H1 (cell line): ENCODE measurements at regions not wholly inside any gene's neighbourhood (a gene's known extent, or its start where the extent isn't known, plus 50 kb on each side); places are given as distances from the start of the nearest gene placed in this dataset.

Experiments
- CTCF ChIA-PET: fragments of 300-600 bp; sonication (Branson Sonifier 250); formaldehyde crosslinking; loops from one replicate; lab custom pipeline; 2021; ENCODE audit not compliant: partially characterized antibody; lab: Charles Lee
- POLR2A ChIA-PET: fragments of 300-600 bp; sonication (Branson Sonifier 250); formaldehyde crosslinking; loops from one replicate; lab custom pipeline; 2021; ENCODE audit warnings: inconsistent platforms; ENCODE audit not compliant: partially characterized antibody; lab: Charles Lee
- DNase-seq, 2 experiments: peaks; one replicate each; pipeline versions ENCODE4 v3.0.0 to v3.0.0-alpha.2; 2010 to 2022; ENCODE audit warnings: low spot score in 2 of 2, low read depth in 1 of 2, mixed read lengths in 1 of 2
- FAIRE-seq: peaks from 2 replicates; lab custom pipeline; 2011; peaks lifted over from hg19 to GRCh38; lab: Jason Lieb, UNC
- H2AFZ ChIP-seq: 2 replicates; pipeline ENCODE4 v1.8.1; 2012; ENCODE audit warnings: low read length, inconsistent platforms
- H2AK5ac ChIP-seq: 2 replicates; pipeline ENCODE4 v1.6.1; 2013; ENCODE audit warnings: low read depth, low read length
- H2BK120ac ChIP-seq: replicated peaks from 2 replicates; pipeline ENCODE3; 2013; ENCODE audit warnings: low read depth, low read length, inconsistent platforms
- H2BK12ac ChIP-seq: 2 replicates; pipeline ENCODE4 v1.6.1; 2013; ENCODE audit warnings: low read depth, low read length
- H2BK15ac ChIP-seq: 2 replicates; pipeline ENCODE4 v1.6.1; 2013; ENCODE audit warnings: low read length
- H2BK20ac ChIP-seq: 2 replicates; pipeline ENCODE4 v1.6.1; 2013; ENCODE audit warnings: low read length
- H2BK5ac ChIP-seq: 2 replicates; pipeline ENCODE4 v1.6.1; 2013; ENCODE audit warnings: low read depth, low read length
- H3K14ac ChIP-seq: 2 replicates; pipeline ENCODE4 v1.6.1; 2013; ENCODE audit warnings: inconsistent platforms; ENCODE audit not compliant: insufficient read length
- H3K18ac ChIP-seq: 2 replicates; pipeline ENCODE4 v1.6.1; 2013; ENCODE audit warnings: low read length; ENCODE audit errors: extremely low read depth
- H3K23ac ChIP-seq: 2 replicates; pipeline ENCODE4 v1.6.1; 2013; ENCODE audit warnings: inconsistent platforms; ENCODE audit not compliant: insufficient read length
- H3K23me2 ChIP-seq: 2 replicates; pipeline ENCODE4 v1.6.1; 2013; ENCODE audit warnings: low read depth, low read length
- H3K27ac ChIP-seq: 2 replicates; pipeline ENCODE4 v1.6.1; 2011; ENCODE audit warnings: low read depth, low read length, inconsistent platforms
- H3K27me3 ChIP-seq, 4 experiments: replicated peaks in 1 of 4; 1 replicate in 1 of 4; 2 replicates in 3 of 4; pipeline versions ENCODE4 v1.6.1 to v1.8.1; 2011 to 2013; ENCODE audit warnings: low read length in 3 of 4, mild to moderate bottlenecking in 3 of 4, inconsistent platforms in 2 of 4, mixed read lengths in 2 of 4, moderate library complexity in 1 of 4; ENCODE audit not compliant: control insufficient read depth in 3 of 4, insufficient read depth in 3 of 4; ENCODE audit errors: extremely low read depth in 1 of 4
- H3K36me3 ChIP-seq, 4 experiments: 2 replicates each; pipeline versions ENCODE4 v1.6.1 to v1.8.1; 2011 to 2013; ENCODE audit warnings: mild to moderate bottlenecking in 4 of 4, low read length in 3 of 4, moderate library complexity in 2 of 4, control low read depth in 1 of 4, inconsistent platforms in 1 of 4; ENCODE audit not compliant: insufficient read depth in 4 of 4, control insufficient read depth in 2 of 4
- H3K4ac ChIP-seq: replicated peaks from 2 replicates; pipeline ENCODE3; 2013; ENCODE audit warnings: low read length, low read depth, mixed read lengths, inconsistent platforms; ENCODE audit not compliant: insufficient read length
- H3K4me1 ChIP-seq, 4 experiments: replicated peaks in 1 of 4; 1 replicate in 1 of 4; 2 replicates in 3 of 4; pipeline versions ENCODE4 v1.6.1 to v1.8.1; 2011 to 2013; ENCODE audit warnings: low read length in 3 of 4, inconsistent platforms in 2 of 4, mixed read lengths in 1 of 4; ENCODE audit not compliant: insufficient read depth in 4 of 4, control insufficient read depth in 3 of 4
- H3K4me2 ChIP-seq, 2 experiments: 2 replicates each; pipeline versions ENCODE4 v1.6.1 to v1.8.1; 2011 to 2013; ENCODE audit warnings: low read depth in 2 of 2, low read length in 2 of 2, control low read depth in 1 of 2, inconsistent platforms in 1 of 2, mild to moderate bottlenecking in 1 of 2; ENCODE audit not compliant: insufficient read depth in 1 of 2
- H3K4me3 ChIP-seq, 4 experiments: fragments of 200-600, 300-600 bp in 1 of 4; sonication (generic), shearing (Covaris generic), sonication (Bioruptor Twin) in 1 of 4; 2 replicates each; pipeline versions ENCODE4 v1.5.1 to v1.8.1; 2011 to 2016; ENCODE audit warnings: low read length in 4 of 4, low read depth in 3 of 4, control low read depth in 2 of 4, inconsistent platforms in 2 of 4, mild to moderate bottlenecking in 2 of 4, mixed read lengths in 1 of 4, moderate library complexity in 1 of 4; ENCODE audit not compliant: insufficient read depth in 2 of 4; ENCODE audit errors: extremely low read depth in 1 of 4
- H3K56ac ChIP-seq: replicated peaks from 2 replicates; pipeline ENCODE3; 2013; ENCODE audit warnings: low read depth, mild to moderate bottlenecking, mixed read lengths, low read length, inconsistent platforms; ENCODE audit not compliant: insufficient read length
- H3K79me1 ChIP-seq: 2 replicates; pipeline ENCODE4 v1.6.1; 2013; ENCODE audit warnings: low read depth, low read length, control low read depth
- H3K79me2 ChIP-seq, 2 experiments: 2 replicates each; pipeline versions ENCODE4 v1.6.1 to v1.8.1; 2012 to 2013; ENCODE audit warnings: low read length in 2 of 2, mild to moderate bottlenecking in 2 of 2, inconsistent platforms in 1 of 2; ENCODE audit not compliant: insufficient read depth in 2 of 2, control insufficient read depth in 1 of 2
- H3K9ac ChIP-seq, 4 experiments: replicated peaks in 1 of 4; 1 replicate in 1 of 4; 2 replicates in 3 of 4; pipeline versions ENCODE4 v1.6.1 to v1.8.1; 2011 to 2013; ENCODE audit warnings: low read depth in 3 of 4, low read length in 3 of 4, control low read depth in 2 of 4, mild to moderate bottlenecking in 2 of 4, moderate library complexity in 2 of 4, inconsistent platforms in 1 of 4; ENCODE audit errors: extremely low read depth in 1 of 4
- H3K9me3 ChIP-seq, 2 experiments: 2 replicates each; pipeline versions ENCODE4 v1.6.1 to v1.8.1; 2012 to 2013; ENCODE audit warnings: mild to moderate bottlenecking in 2 of 2, moderate library complexity in 2 of 2, control low read depth in 1 of 2, inconsistent platforms in 1 of 2, low read depth in 1 of 2, low read length in 1 of 2, mixed read lengths in 1 of 2; ENCODE audit not compliant: insufficient read depth in 2 of 2
- H4K20me1 ChIP-seq, 2 experiments: replicated peaks in 1 of 2; 2 replicates each; pipeline versions ENCODE3 to v1.8.1; 2011 to 2013; ENCODE audit warnings: inconsistent platforms in 2 of 2, low read length in 2 of 2, mild to moderate bottlenecking in 1 of 2; ENCODE audit not compliant: insufficient read depth in 2 of 2, control insufficient read depth in 1 of 2
- H4K5ac ChIP-seq: 2 replicates; pipeline ENCODE4 v1.6.1; 2013; ENCODE audit warnings: low read length, low read depth, mixed read lengths, inconsistent platforms; ENCODE audit not compliant: insufficient read length
- H4K8ac ChIP-seq: 2 replicates; pipeline ENCODE4 v1.8.0; 2013; ENCODE audit warnings: mild to moderate bottlenecking, moderate library complexity, low read length, inconsistent platforms; ENCODE audit not compliant: insufficient read depth; ENCODE audit errors: extremely low read depth
- H4K91ac ChIP-seq: replicated peaks from 2 replicates; pipeline ENCODE3; 2013; ENCODE audit warnings: low read length, mixed read lengths, inconsistent platforms; ENCODE audit not compliant: insufficient read length
- POU5F1 ChIP-seq: IDR thresholded peaks from 2 replicates; pipeline ENCODE4 v1.6.1; 2011; ENCODE audit warnings: low read depth, mild to moderate bottlenecking, low read length, moderate library complexity
- WGBS, 2 experiments: shearing (Covaris generic) in 1 of 2; methylation state at CpG; one replicate each; pipeline versions ENCODE4 v1.1.6 to v1.1.7; 2013 to 2015; ENCODE audit warnings: low lambda C conversion rate in 2 of 2, mixed read lengths in 2 of 2, inconsistent platforms in 1 of 2, low coverage in 1 of 2, missing lambda C conversion rate in 1 of 2; ENCODE audit not compliant: insufficient replicate concordance in 2 of 2, insufficient coverage in 1 of 2, insufficient read length in 1 of 2; ENCODE audit errors: extremely low coverage in 1 of 2, missing lambda C conversion rate in 1 of 2; 5-methylcytosine and 5-hydroxymethylcytosine counted together

DNA sequence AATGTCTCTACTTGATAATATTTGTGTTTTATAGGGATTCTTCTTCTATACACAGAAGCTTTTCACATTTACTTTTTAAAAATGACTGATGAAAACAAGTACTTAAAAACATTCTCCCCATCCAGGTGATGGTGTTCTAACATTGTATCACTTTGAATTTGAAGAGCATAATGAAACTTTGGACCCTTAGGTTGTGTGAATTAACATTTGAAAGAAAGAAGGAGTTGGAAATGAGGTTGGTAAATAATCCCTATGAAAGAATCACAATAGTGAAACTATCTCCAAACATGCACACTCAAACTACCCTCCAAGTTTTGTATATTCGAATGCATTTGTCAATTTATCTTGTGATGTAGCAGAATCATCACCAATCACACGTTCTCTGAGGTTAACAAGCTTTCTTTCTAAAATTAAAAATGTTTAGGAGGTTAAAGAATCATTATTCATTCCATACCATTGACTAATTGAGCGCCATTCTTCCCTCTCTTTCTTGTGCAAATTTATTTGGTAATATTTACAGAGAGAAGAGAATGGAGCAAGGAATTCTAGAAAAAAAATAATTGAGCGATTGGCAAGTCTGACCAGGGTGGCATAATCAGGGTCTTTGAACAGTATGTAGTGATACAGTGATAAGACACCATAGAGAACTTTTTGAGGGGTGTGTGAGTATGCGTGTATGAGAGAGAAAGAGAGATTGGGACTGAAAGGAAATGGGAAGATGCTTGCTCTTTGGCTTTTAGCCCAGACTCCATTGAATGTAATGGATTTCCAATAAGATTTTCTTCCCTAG lies 260.0 kb upstream of the NRXN1 start:
- H2AFZ ChIP-seq, result no peak overlapping the region
- no peaks in the 10 kb centered on the region for H3K9me3 ChIP-seq
- no peak for DNase-seq
- H3K18ac ChIP-seq, result no peak overlapping the region
- peak overlapping the region; percentile 20 to 46; a peak in 2 of 4 replicates for H3K4me2 ChIP-seq
- H4K8ac ChIP-seq, result no peak overlapping the region
- H3K4ac ChIP-seq, result no peak overlapping the region
- no peaks in the 10 kb centered on the region for H3K36me3 ChIP-seq
- H2BK12ac ChIP-seq, result no peak overlapping the region
- no peak overlapping the region for H2BK5ac ChIP-seq
- ChIA-PET CTCF (no interaction called here), POLR2A (no interaction called here)
- peak; percentile 39 for FAIRE-seq
- H4K5ac ChIP-seq, result peak overlapping the region; percentile 80
- no peak overlapping the region for H2AK5ac ChIP-seq
- no peak overlapping the region for H3K9ac ChIP-seq
- peak overlapping the region in 1 of 4 experiments; percentile 23; a peak in 1 of 8 replicates for H3K4me3 ChIP-seq
- no peaks in the 10 kb centered on the region; the same call in 1 of the 2 replicates for H3K23me2 ChIP-seq
- 22% methylated on average over 5 of the region's 5 CpGs; no CpG with 5 or more reads in 1 of the 2 experiments for WGBS, 2 experiments
- no peak overlapping the region for H3K23ac ChIP-seq
- no peak overlapping the region for H2BK20ac ChIP-seq
- H3K79me2 ChIP-seq, result no peaks in the 10 kb centered on the region
- no peak overlapping the region for H3K56ac ChIP-seq
- no peaks in the 10 kb centered on the region for H4K20me1 ChIP-seq
- H3K27ac ChIP-seq, result no peak overlapping the region
- H3K27me3 ChIP-seq, result no peaks in the 10 kb centered on the region; a peak in 1 of 7 replicates
- H2BK15ac ChIP-seq, result no peak overlapping the region
- no peak overlapping the region for H2BK120ac ChIP-seq
- H3K4me1 ChIP-seq, result peaks cover 0 to 6% (median 0%) of the 10 kb centered on the region in 4 experiments; a peak in 2 of 7 replicates
- H3K79me1 ChIP-seq, result no peaks in the 10 kb centered on the region
- peak overlapping the region; percentile 93 for H4K91ac ChIP-seq
- H3K14ac ChIP-seq, result no peak overlapping the region
- no peak for TF ChIP-seq POU5F1
